Vagina (tissue), 2 donors: ENCODE measurements at regions not wholly inside any gene's neighbourhood (a gene's known extent, or its start where the extent isn't known, plus 50 kb on each side); places are given as distances from the start of the nearest gene placed in this dataset.
"Not testable (repeated sequence)": the region's sequence is repeated elsewhere in the genome, so short reads cannot be mapped to it uniquely, and the experiment has no call there.

ENCODE experiments used
- DNase-seq, 2 donors: peaks; one replicate each; pipeline ENCODE4 v3.0.0-alpha.2; 2017; ENCODE audit errors: extremely low spot score in 2 of 2
- H3K27ac ChIP-seq: fragments of 200-600 bp; sonication (generic); one replicate; pipeline ENCODE4 v1.5.1; 2019
- H3K27me3 ChIP-seq: fragments of 200-600 bp; sonication (generic); one replicate; pipeline ENCODE4 v1.5.1; 2019
- H3K36me3 ChIP-seq, 2 donors: fragments of 200-600 bp; sonication (generic); one replicate each; pipeline ENCODE4 v1.5.1; 2017 to 2019
- H3K4me1 ChIP-seq: fragments of 200-600 bp; sonication (generic); one replicate; pipeline ENCODE4 v1.5.1; 2019
- H3K4me3 ChIP-seq, 2 donors: fragments of 200-600 bp; sonication (generic); 1 replicate in 1 of 2; 2 replicates in 1 of 2; pipeline ENCODE4 v1.5.1; 2016 to 2019
- H3K9me3 ChIP-seq: fragments of 200-600 bp; sonication (generic); one replicate; pipeline ENCODE4 v1.5.1; 2019
- POLR2A ChIP-seq, 2 donors: fragments of 450-650 bp; IDR thresholded peaks; one replicate each; pipeline ENCODE4 v1.6.1; 2017; ENCODE audit warnings: antibody characterized with exemption in 2 of 2, mild to moderate bottlenecking in 2 of 2, moderate library complexity in 2 of 2
- POLR2AphosphoS5 ChIP-seq, 2 donors: sonication (generic); formaldehyde crosslinking; IDR thresholded peaks; one replicate each; pipeline ENCODE4 v1.9.0; 2017; ENCODE audit warnings: antibody characterized with exemption in 2 of 2, mild to moderate bottlenecking in 2 of 2, low read depth in 1 of 2; ENCODE audit not compliant: insufficient read depth in 1 of 2
- intact Hi-C: fragments of 100-400 bp; cut with DNase I; formaldehyde crosslinking; loops from one replicate; pipeline ENCODE4 v1.15.1; 2023
- TF ChIP-seq, protein P1 (sequence below), 3 experiments: fragments of 450-650 bp in 2 of 3; fragments of 200-600 bp in 1 of 3; sonication (generic) in 1 of 3; IDR thresholded peaks; one replicate each; pipeline ENCODE4 v1.5.1; 2017 to 2019; ENCODE audit warnings: antibody characterized with exemption in 3 of 3, mild to moderate bottlenecking in 2 of 3, moderate library complexity in 2 of 3

DNA sequence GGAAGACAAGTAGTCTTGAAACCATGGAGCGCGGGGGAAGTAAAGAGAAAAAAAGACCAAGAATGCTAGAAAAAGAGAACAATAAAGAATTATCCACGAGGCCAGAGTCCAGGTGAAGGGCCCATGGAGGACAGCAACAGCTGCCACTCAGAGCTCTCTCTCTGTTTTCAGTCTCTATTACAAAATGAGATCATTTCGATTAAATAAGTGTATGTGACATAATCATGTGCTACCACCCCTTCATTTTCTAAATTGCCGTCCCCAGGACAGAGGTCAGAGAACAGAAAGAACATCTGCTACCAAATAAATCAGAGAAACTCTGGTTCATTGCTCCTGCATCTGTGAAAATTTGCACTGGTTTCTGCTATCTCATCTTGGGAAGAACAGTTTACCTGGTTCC, 838.7 kb downstream of the RNF144A start:
- H3K9me3 ChIP-seq: peaks cover 5% of the 10 kb centered on the region
- H3K36me3 ChIP-seq: no peaks in the 10 kb centered on the region
- intact Hi-C loops: no loop called here
- H3K27me3 ChIP-seq: no peaks in the 10 kb centered on the region
- H3K4me3 ChIP-seq: no peak overlapping the region
- DNase-seq: no peak
- H3K27ac ChIP-seq: no peak overlapping the region
- no peaks in the 10 kb centered on the region for H3K4me1 ChIP-seq
- no peak for TF ChIP-seq POLR2AphosphoS5 (IDR thresholded peaks at IDR 0.05; ENCODE audit: insufficient read depth in 1 of 2, low read depth in 1 of 2)
- TF ChIP-seq POLR2A (IDR thresholded peaks at IDR 0.05): no peak
- TF ChIP-seq, protein P1, sequence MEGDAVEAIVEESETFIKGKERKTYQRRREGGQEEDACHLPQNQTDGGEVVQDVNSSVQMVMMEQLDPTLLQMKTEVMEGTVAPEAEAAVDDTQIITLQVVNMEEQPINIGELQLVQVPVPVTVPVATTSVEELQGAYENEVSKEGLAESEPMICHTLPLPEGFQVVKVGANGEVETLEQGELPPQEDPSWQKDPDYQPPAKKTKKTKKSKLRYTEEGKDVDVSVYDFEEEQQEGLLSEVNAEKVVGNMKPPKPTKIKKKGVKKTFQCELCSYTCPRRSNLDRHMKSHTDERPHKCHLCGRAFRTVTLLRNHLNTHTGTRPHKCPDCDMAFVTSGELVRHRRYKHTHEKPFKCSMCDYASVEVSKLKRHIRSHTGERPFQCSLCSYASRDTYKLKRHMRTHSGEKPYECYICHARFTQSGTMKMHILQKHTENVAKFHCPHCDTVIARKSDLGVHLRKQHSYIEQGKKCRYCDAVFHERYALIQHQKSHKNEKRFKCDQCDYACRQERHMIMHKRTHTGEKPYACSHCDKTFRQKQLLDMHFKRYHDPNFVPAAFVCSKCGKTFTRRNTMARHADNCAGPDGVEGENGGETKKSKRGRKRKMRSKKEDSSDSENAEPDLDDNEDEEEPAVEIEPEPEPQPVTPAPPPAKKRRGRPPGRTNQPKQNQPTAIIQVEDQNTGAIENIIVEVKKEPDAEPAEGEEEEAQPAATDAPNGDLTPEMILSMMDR (IDR thresholded peaks at IDR 0.05): no peak

DNA sequence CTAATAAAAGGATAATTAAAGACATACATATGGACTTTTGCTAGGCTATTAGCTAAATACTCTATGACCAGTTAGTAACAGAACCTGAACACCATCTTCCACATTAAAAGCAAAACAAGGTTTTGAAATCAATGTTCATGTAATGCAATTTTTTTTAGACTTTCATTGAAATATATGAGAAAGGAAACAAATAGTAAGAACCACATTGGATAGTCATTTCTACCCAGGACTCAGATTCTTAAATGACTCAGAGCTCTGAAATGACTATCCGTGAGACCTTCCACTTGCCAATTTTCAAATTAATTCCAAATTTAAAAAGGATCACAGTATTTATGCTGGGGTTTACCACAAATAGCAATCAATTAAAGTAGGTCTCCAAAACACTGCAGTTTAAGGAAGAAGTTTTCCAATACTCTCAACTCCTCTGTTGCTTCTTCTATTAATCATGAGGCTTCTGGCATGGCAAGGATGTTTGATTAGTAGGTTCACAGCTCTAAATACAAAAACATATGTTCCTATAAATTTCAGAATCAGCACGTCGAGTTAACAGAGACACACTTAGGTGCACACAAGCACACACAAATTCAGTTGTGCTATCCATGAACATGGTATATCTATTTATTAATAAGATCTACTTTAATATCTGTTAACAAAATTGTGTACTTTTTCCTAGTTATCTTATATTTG, 841.0 kb downstream of the RNF144A start:
- Histone ChIP-seq H3K27ac (no peak overlapping the region), H3K36me3 (no peaks in the 10 kb centered on the region), H3K27me3 (no peaks in the 10 kb centered on the region), H3K4me1 (no peaks in the 10 kb centered on the region), H3K4me3 (no peak overlapping the region), H3K9me3 (peaks cover 5% of the 10 kb centered on the region)
- intact Hi-C loops: no loop called here
- TF ChIP-seq POLR2AphosphoS5 (IDR thresholded peaks at IDR 0.05; ENCODE audit: insufficient read depth in 1 of 2, low read depth in 1 of 2): no peak
- TF ChIP-seq, protein P1 (IDR thresholded peaks at IDR 0.05): no peak
- TF ChIP-seq POLR2A (IDR thresholded peaks at IDR 0.05): no peak
- no peak for DNase-seq

DNA sequence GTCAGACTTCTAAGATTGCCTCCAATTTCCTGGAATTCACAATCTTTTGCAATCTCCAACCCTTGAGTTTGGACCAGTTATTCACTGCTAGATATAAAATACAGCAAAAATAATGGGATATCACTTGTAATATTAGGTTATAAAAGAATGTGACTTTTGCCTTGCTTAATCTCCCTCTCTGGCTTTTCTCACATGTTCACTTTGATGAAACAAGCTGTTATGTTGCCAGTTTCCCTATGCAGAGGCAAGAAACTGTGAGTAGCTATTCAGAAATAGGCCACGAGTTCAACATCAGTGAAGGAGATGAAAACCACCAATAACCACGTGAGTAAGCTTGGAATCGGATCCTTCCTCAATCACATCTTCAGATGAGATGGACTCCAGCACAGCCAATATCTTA, 842.7 kb downstream of the RNF144A start:
- no peaks in the 10 kb centered on the region for H3K36me3 ChIP-seq
- H3K27me3 ChIP-seq: no peaks in the 10 kb centered on the region
- H3K9me3 ChIP-seq: peaks cover 8% of the 10 kb centered on the region
- intact Hi-C loops: no loop called here
- no peaks in the 10 kb centered on the region for H3K4me1 ChIP-seq
- H3K27ac ChIP-seq: no peak overlapping the region
- TF ChIP-seq POLR2A (IDR thresholded peaks at IDR 0.05) (no peak), POLR2AphosphoS5 (IDR thresholded peaks at IDR 0.05; ENCODE audit: insufficient read depth in 1 of 2, low read depth in 1 of 2) (no peak)
- TF ChIP-seq, protein P1 (IDR thresholded peaks at IDR 0.05): no peak
- no peak overlapping the region for H3K4me3 ChIP-seq
- DNase-seq: no peak

DNA sequence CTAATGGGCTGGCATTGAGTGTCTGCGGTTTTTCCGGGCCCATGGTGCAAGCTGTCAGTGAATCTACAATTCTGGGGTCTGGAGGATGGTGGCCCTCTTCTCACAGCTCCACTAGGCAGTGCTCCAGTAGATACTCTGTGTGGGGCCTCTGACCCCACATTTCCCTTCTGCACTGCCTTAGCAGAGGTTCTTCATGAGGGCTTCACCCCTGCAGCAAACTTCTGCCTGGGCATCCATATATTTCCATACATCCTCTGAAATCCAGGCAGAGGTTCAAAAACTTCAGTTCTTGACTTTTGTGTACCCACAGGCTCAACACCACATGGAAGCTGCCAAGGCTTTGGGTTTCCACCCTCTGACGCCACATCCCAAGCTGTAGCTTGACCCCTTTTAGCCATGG, 846.2 kb downstream of the RNF144A start:
- intact Hi-C loops, DNase-seq, H3K27ac ChIP-seq, H3K4me1 ChIP-seq, H3K4me3 ChIP-seq, H3K27me3 ChIP-seq, H3K9me3 ChIP-seq, H3K36me3 ChIP-seq: not testable (repeated sequence)

DNA sequence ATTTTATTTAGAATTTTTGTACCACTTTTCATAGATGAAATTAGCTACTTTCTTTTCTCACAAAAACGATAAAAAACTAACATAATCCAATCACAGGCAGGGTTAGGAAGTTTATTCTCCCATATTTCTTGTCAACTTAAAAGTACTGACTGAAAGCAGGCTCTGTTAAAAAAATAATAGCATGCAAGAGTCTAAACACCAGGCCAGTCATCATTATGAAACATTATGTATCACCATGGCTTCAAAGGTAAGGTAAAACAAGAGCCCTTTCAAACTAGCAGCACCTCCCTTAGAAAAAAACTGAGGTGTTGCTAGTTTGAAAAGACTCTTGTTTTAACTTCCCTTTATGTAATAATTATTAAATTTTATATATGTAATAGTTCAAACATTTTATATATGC, 848.0 kb downstream of the RNF144A start:
- no peaks in the 10 kb centered on the region for H3K4me1 ChIP-seq
- H3K4me3 ChIP-seq: no peak overlapping the region
- no peak overlapping the region for H3K27ac ChIP-seq
- no peak for TF ChIP-seq POLR2A (IDR thresholded peaks at IDR 0.05)
- TF ChIP-seq POLR2AphosphoS5 (IDR thresholded peaks at IDR 0.05; ENCODE audit: insufficient read depth in 1 of 2, low read depth in 1 of 2): no peak
- TF ChIP-seq, protein P1 (IDR thresholded peaks at IDR 0.05): no peak
- intact Hi-C loops: no loop called here
- DNase-seq: no peak
- no peaks in the 10 kb centered on the region for H3K36me3 ChIP-seq
- H3K27me3 ChIP-seq: no peaks in the 10 kb centered on the region
- H3K9me3 ChIP-seq: peaks cover 3% of the 10 kb centered on the region
